ENCODE measurements at regions not wholly inside any gene's neighbourhood (a gene's known extent, or its start where the extent isn't known, plus 50 kb on each side); places are given as distances from the start of the nearest gene placed in this dataset.

GRCh38 chr1:67619080-67619479, 65.9 kb upstream of the GADD45A start:
- no peak for DNase-seq

GRCh38 chr1:67623906-67624305, 61.1 kb upstream of the GADD45A start:
- no peak for DNase-seq

GRCh38 chr1:67624680-67625079, 60.3 kb upstream of the GADD45A start:
- DNase-seq = no peak

- no peak for DNase-seq
Observed at GRCh38 chr1:67626090-67626860, 58.7 kb upstream of the GADD45A start.

- DNase-seq = no peak
Observed at GRCh38 chr1:67626861-67627235, 58.2 kb upstream of the GADD45A start.

GRCh38 chr1:67627336-67627735, 57.7 kb upstream of the GADD45A start:
- no peak for DNase-seq

GRCh38 chr1:67627906-67628305, 57.1 kb upstream of the GADD45A start:
- no peak for DNase-seq

- DNase-seq = no peak
Observed at GRCh38 chr1:67629370-67630075, 55.5 kb upstream of the GADD45A start.

GRCh38 chr1:67630438-67631045, 54.5 kb upstream of the GADD45A start:
- no peak for DNase-seq

GRCh38 chr1:67632356-67632755, 52.6 kb upstream of the GADD45A start:
- DNase-seq = no peak

GRCh38 chr1:67632811-67633655, 52.0 kb upstream of the GADD45A start:
- no peak for DNase-seq

GRCh38 chr1:67634396-67634935, 50.5 kb upstream of the GADD45A start:
- no peak for DNase-seq

- no peak for DNase-seq
Observed at GRCh38 chr1:67635055-67635809, 49.8 kb upstream of the GADD45A start.
